ENCODE measurements at regions not wholly inside any gene's neighbourhood (a gene's known extent, or its start where the extent isn't known, plus 50 kb on each side); places are given as distances from the start of the nearest gene placed in this dataset.

- 97% methylated on average over 7 of the region's 7 CpGs for WGBS (ENCODE audit: insufficient coverage)
- H3K27ac Mint-ChIP-seq = no peak overlapping the region
- no peak overlapping the region for H2AFZ ChIP-seq (ENCODE audit: insufficient read depth, low read depth, low read length, poor library complexity, severe bottlenecking)
- TF ChIP-seq CTCF (IDR thresholded peaks at IDR 0.05) = no peak
- TF ChIP-seq EZH2 (IDR thresholded peaks at IDR 0.05; ENCODE audit: borderline replicate concordance, insufficient read depth, low read depth, low read length, poor library complexity, severe bottlenecking) = no peak
- H3K9me3 ChIP-seq (ENCODE audit: control extremely low read depth in 1 of 3, control insufficient read depth in 2 of 3, insufficient read depth in 1 of 3, low read length in 2 of 3) = peaks cover 0 to 3% (median 0%) of the 10 kb centered on the region in 3 donors
- intact Hi-C loops (cut with micrococcal nuclease) = no loop called here
- CTCF ChIA-PET = no interaction called here
- H3K4me1 Mint-ChIP-seq = no peaks in the 10 kb centered on the region
- no peaks in the 10 kb centered on the region for H3K4me1 ChIP-seq (ENCODE audit: control insufficient read depth in 2 of 2, insufficient read depth in 2 of 2, low read length in 2 of 2)
- no peak for ATAC-seq (ENCODE audit: low read depth)
- no peaks in the 10 kb centered on the region for H3K27me3 ChIP-seq (replicated peaks in 1 of 4; ENCODE audit: control extremely low read depth in 1 of 4, control insufficient read depth in 3 of 4, insufficient read depth in 4 of 4, low read length in 3 of 4)
- no peak for DNase-seq
- H3K27ac ChIP-seq (ENCODE audit: low read length in 2 of 2) = no peak overlapping the region
- H3K36me3 ChIP-seq (replicated peaks in 1 of 2; ENCODE audit: control extremely low read depth in 1 of 2, control insufficient read depth in 1 of 2, extremely low read depth in 1 of 2, insufficient read depth in 2 of 2, low read length in 1 of 2) = no peaks in the 10 kb centered on the region
- POLR2A ChIA-PET = no interaction called here
- H3K9me3 Mint-ChIP-seq (ENCODE audit: insufficient read depth) = no peaks in the 10 kb centered on the region
- H3K27me3 Mint-ChIP-seq = no peaks in the 10 kb centered on the region
- H4K20me1 ChIP-seq (ENCODE audit: control insufficient read depth, insufficient read depth, low read length, poor library complexity, severe bottlenecking) = no peaks in the 10 kb centered on the region
- H3K4me3 Mint-ChIP-seq = no peak overlapping the region
- no peaks in the 10 kb centered on the region for H3K79me2 ChIP-seq (ENCODE audit: control insufficient read depth, insufficient read depth, low read length)
- no peak overlapping the region for H3K4me2 ChIP-seq (replicated peaks; ENCODE audit: low read depth, low read length, poor library complexity, severe bottlenecking)
- H3K9ac ChIP-seq (ENCODE audit: low read length) = no peak overlapping the region
- H3K4me3 ChIP-seq (ENCODE audit: control extremely low read depth in 1 of 5, extremely low read depth in 1 of 5, insufficient read depth in 1 of 5, low read depth in 2 of 5, low read length in 4 of 5) = no peak overlapping the region
These were observed 205.0 kb upstream of the MME start for GRCh38 chr3:154875142-154875541.

- H3K36me3 ChIP-seq (replicated peaks in 1 of 2; ENCODE audit: control extremely low read depth in 1 of 2, control insufficient read depth in 1 of 2, extremely low read depth in 1 of 2, insufficient read depth in 2 of 2, low read length in 1 of 2) = no peaks in the 10 kb centered on the region
- no peak overlapping the region for H3K4me3 ChIP-seq (ENCODE audit: control extremely low read depth in 1 of 5, extremely low read depth in 1 of 5, insufficient read depth in 1 of 5, low read depth in 2 of 5, low read length in 4 of 5)
- no peaks in the 10 kb centered on the region for H3K4me1 Mint-ChIP-seq
- H3K27me3 Mint-ChIP-seq = no peaks in the 10 kb centered on the region
- H2AFZ ChIP-seq (ENCODE audit: insufficient read depth, low read depth, low read length, poor library complexity, severe bottlenecking) = no peak overlapping the region
- no peaks in the 10 kb centered on the region for H3K4me1 ChIP-seq (ENCODE audit: control insufficient read depth in 2 of 2, insufficient read depth in 2 of 2, low read length in 2 of 2)
- H3K4me2 ChIP-seq (replicated peaks; ENCODE audit: low read depth, low read length, poor library complexity, severe bottlenecking) = no peak overlapping the region
- H3K27ac Mint-ChIP-seq = no peak overlapping the region
- no peak for TF ChIP-seq CTCF (IDR thresholded peaks at IDR 0.05)
- TF ChIP-seq EZH2 (IDR thresholded peaks at IDR 0.05; ENCODE audit: borderline replicate concordance, insufficient read depth, low read depth, low read length, poor library complexity, severe bottlenecking) = no peak
- WGBS (ENCODE audit: insufficient coverage) = no CpG with 5 or more reads among the region's 2 CpGs
- CTCF ChIA-PET = no interaction called here
- no peak overlapping the region for H3K4me3 Mint-ChIP-seq
- ATAC-seq (ENCODE audit: low read depth) (no peak), DNase-seq (no peak)
- H3K27me3 ChIP-seq (replicated peaks in 1 of 4; ENCODE audit: control extremely low read depth in 1 of 4, control insufficient read depth in 3 of 4, insufficient read depth in 4 of 4, low read length in 3 of 4) = no peaks in the 10 kb centered on the region
- intact Hi-C loops (cut with micrococcal nuclease) = no loop called here
- H3K9me3 ChIP-seq (ENCODE audit: control extremely low read depth in 1 of 3, control insufficient read depth in 2 of 3, insufficient read depth in 1 of 3, low read length in 2 of 3) = peaks cover 0 to 7% (median 0%) of the 10 kb centered on the region in 3 donors
- H3K79me2 ChIP-seq (ENCODE audit: control insufficient read depth, insufficient read depth, low read length) = no peaks in the 10 kb centered on the region
- POLR2A ChIA-PET = no interaction called here
- no peak overlapping the region for H3K9ac ChIP-seq (ENCODE audit: low read length)
- H4K20me1 ChIP-seq (ENCODE audit: control insufficient read depth, insufficient read depth, low read length, poor library complexity, severe bottlenecking) = no peaks in the 10 kb centered on the region
- H3K27ac ChIP-seq (ENCODE audit: low read length in 2 of 2) = no peak overlapping the region
- no peaks in the 10 kb centered on the region for H3K9me3 Mint-ChIP-seq (ENCODE audit: insufficient read depth)
These were observed 207.4 kb upstream of the MME start for GRCh38 chr3:154872696-154873095.

Measured in B cell (primary cell).